Loucy (cell line): ENCODE measurements at regions not wholly inside any gene's neighbourhood (a gene's known extent, or its start where the extent isn't known, plus 50 kb on each side); places are given as distances from the start of the nearest gene placed in this dataset.
"Not testable (repeated sequence)": the region's sequence is repeated elsewhere in the genome, so short reads cannot be mapped to it uniquely, and the experiment has no call there.

Experiments
- H2AFZ ChIP-seq: fragments of 200-600 bp; sonication (generic); 2 replicates; pipeline ENCODE4 v1.6.0; 2016; ENCODE audit warnings: antibody characterized with exemption, mild to moderate bottlenecking, low read length, moderate library complexity
- H3F3A ChIP-seq: fragments of 200-600 bp; 2 replicates; pipeline ENCODE4 v1.6.0; 2016; ENCODE audit warnings: antibody characterized with exemption, low read depth, mild to moderate bottlenecking
- H3K27me3 ChIP-seq: fragments of 200-600 bp; sonication (generic); 2 replicates; pipeline ENCODE4 v1.6.1; 2014; ENCODE audit warnings: low read length, mild to moderate bottlenecking; ENCODE audit not compliant: insufficient read depth, poor library complexity, severe bottlenecking
- H3K36me3 ChIP-seq: fragments of 200-600 bp; sonication (generic); 2 replicates; pipeline ENCODE4 v1.6.1; 2016; ENCODE audit warnings: low read length; ENCODE audit not compliant: insufficient read depth
- H3K4me1 ChIP-seq: fragments of 200-600 bp; sonication (generic); 2 replicates; pipeline ENCODE4 v1.5.1; 2014; ENCODE audit warnings: low read length, mild to moderate bottlenecking; ENCODE audit not compliant: insufficient read depth, poor library complexity, severe bottlenecking
- H3K4me2 ChIP-seq: fragments of 200-600 bp; sonication (generic); 2 replicates; pipeline ENCODE4 v1.6.0; 2014; ENCODE audit warnings: antibody characterized with exemption, low read length, low read depth, mild to moderate bottlenecking; ENCODE audit not compliant: poor library complexity, severe bottlenecking
- H3K4me3 ChIP-seq: fragments of 200-600 bp; sonication (generic); 2 replicates; pipeline ENCODE4 v1.5.1; 2014; ENCODE audit warnings: low read length, mild to moderate bottlenecking, mixed read lengths; ENCODE audit not compliant: poor library complexity, severe bottlenecking
- H3K79me2 ChIP-seq: fragments of 200-600 bp; sonication (generic); 2 replicates; pipeline ENCODE4 v1.6.1; 2014; ENCODE audit warnings: low read length; ENCODE audit not compliant: insufficient read depth
- H3K9ac ChIP-seq: fragments of 200-600 bp; sonication (generic); 2 replicates; pipeline ENCODE4 v1.6.0; 2014; ENCODE audit warnings: mild to moderate bottlenecking, low read depth, low read length, moderate library complexity; ENCODE audit not compliant: poor library complexity, severe bottlenecking
- H3K9me2 ChIP-seq: fragments of 200-600 bp; sonication (generic); replicated peaks from 2 replicates; pipeline ENCODE4 v1.6.1; 2016; ENCODE audit warnings: low read depth, low read length, mixed read lengths
- H3K9me3 ChIP-seq: fragments of 200-600 bp; sonication (generic); 2 replicates; pipeline ENCODE4 v1.6.1; 2014; ENCODE audit warnings: mild to moderate bottlenecking, antibody characterized with exemption, low read length, low read depth; ENCODE audit not compliant: insufficient read depth
- H4K20me1 ChIP-seq: fragments of 200-600 bp; sonication (generic); 2 replicates; pipeline ENCODE4 v1.6.0; 2014; ENCODE audit warnings: antibody characterized with exemption, low read length, mild to moderate bottlenecking; ENCODE audit not compliant: insufficient read depth, poor library complexity, severe bottlenecking
- CTCF ChIP-seq: fragments of 200-600 bp; sonication (generic); conservative IDR thresholded peaks from 2 replicates; pipeline ENCODE4 v1.5.1; 2014; ENCODE audit warnings: mild to moderate bottlenecking, antibody characterized with exemption, low read length
- EZH2phosphoT487 ChIP-seq: fragments of 200-600 bp; IDR thresholded peaks from 2 replicates; pipeline ENCODE4 v1.6.1; 2018; ENCODE audit warnings: antibody characterized with exemption, mild to moderate bottlenecking, moderate library complexity, borderline replicate concordance

- no peaks in the 10 kb centered on the region for H3K27me3 ChIP-seq
- no peaks in the 10 kb centered on the region for H3K4me1 ChIP-seq
- no peaks in the 10 kb centered on the region for H4K20me1 ChIP-seq
- H3K79me2 ChIP-seq: no peaks in the 10 kb centered on the region
- H2AFZ ChIP-seq: no peak overlapping the region
- H3K9me2 ChIP-seq: no peaks in the 10 kb centered on the region
- no peak overlapping the region for H3K4me3 ChIP-seq
- no peaks in the 10 kb centered on the region for H3F3A ChIP-seq
- no peaks in the 10 kb centered on the region for H3K9me3 ChIP-seq
- TF ChIP-seq CTCF: no peak
- TF ChIP-seq EZH2phosphoT487: no peak
- no peak overlapping the region for H3K9ac ChIP-seq
- no peaks in the 10 kb centered on the region for H3K36me3 ChIP-seq
- H3K4me2 ChIP-seq: no peak overlapping the region
Measured at GRCh38 chr12:124136796-124137195, 158.1 kb upstream of the RFLNA start.

- Histone ChIP-seq H2AFZ (no peak overlapping the region), H3K9me2 (no peaks in the 10 kb centered on the region), H3K36me3 (no peaks in the 10 kb centered on the region), H3K4me1 (no peaks in the 10 kb centered on the region), H3K79me2 (no peaks in the 10 kb centered on the region), H3F3A (no peaks in the 10 kb centered on the region), H3K27me3 (no peaks in the 10 kb centered on the region), H4K20me1 (no peaks in the 10 kb centered on the region), H3K4me2 (no peak overlapping the region), H3K9me3 (no peaks in the 10 kb centered on the region), H3K9ac (no peak overlapping the region), H3K4me3 (no peak overlapping the region)
- TF ChIP-seq EZH2phosphoT487: no peak
- TF ChIP-seq CTCF: no peak
Measured at GRCh38 chr12:124140944-124141486, 153.9 kb upstream of the RFLNA start.

GRCh38 chr12:124141611-124142010 is 153.3 kb upstream of the RFLNA start:
- not testable (repeated sequence) for H3K9me2 ChIP-seq, H4K20me1 ChIP-seq, H3K9ac ChIP-seq, H3K79me2 ChIP-seq, H2AFZ ChIP-seq, H3K4me1 ChIP-seq, H3K9me3 ChIP-seq, H3K36me3 ChIP-seq, H3K27me3 ChIP-seq, H3K4me2 ChIP-seq, H3K4me3 ChIP-seq, H3F3A ChIP-seq

GRCh38 chr12:124142395-124143035 is 152.4 kb upstream of the RFLNA start:
- H3F3A ChIP-seq: no peaks in the 10 kb centered on the region
- H3K9me3 ChIP-seq: no peaks in the 10 kb centered on the region
- TF ChIP-seq CTCF (no peak), EZH2phosphoT487 (no peak)
- H3K9ac ChIP-seq: no peak overlapping the region
- H4K20me1 ChIP-seq: no peaks in the 10 kb centered on the region
- no peak overlapping the region for H2AFZ ChIP-seq
- H3K4me1 ChIP-seq: peaks cover 3% of the 10 kb centered on the region
- H3K4me2 ChIP-seq: no peak overlapping the region
- no peaks in the 10 kb centered on the region for H3K27me3 ChIP-seq
- no peaks in the 10 kb centered on the region for H3K79me2 ChIP-seq
- H3K36me3 ChIP-seq: no peaks in the 10 kb centered on the region
- no peak overlapping the region for H3K4me3 ChIP-seq
- no peaks in the 10 kb centered on the region for H3K9me2 ChIP-seq
